BE2C (cell line): ENCODE measurements at regions not wholly inside any gene's neighbourhood (a gene's known extent, or its start where the extent isn't known, plus 50 kb on each side); places are given as distances from the start of the nearest gene placed in this dataset.

Source experiments
- DNase-seq: peaks from one replicate; pipeline ENCODE4 v3.0.0-alpha.2; 2020
- H3K27me3 ChIP-seq: fragments of 250-450 bp; sonication (Bioruptor Pico); 2 replicates; pipeline ENCODE4 v1.5.1; 2020; ENCODE audit warnings: mild to moderate bottlenecking
- H3K36me3 ChIP-seq: fragments of 250-450 bp; sonication (Bioruptor Pico); 2 replicates; pipeline ENCODE4 v1.5.1; 2020; ENCODE audit warnings: mild to moderate bottlenecking
- H3K4me1 ChIP-seq: fragments of 250-450 bp; sonication (Bioruptor Pico); 2 replicates; pipeline ENCODE4 v1.5.1; 2020
- H3K4me3 ChIP-seq: 2 replicates; pipeline ENCODE4 v1.5.1; 2011; ENCODE audit warnings: low read depth, low read length
- H3K9me3 ChIP-seq: fragments of 250-450 bp; sonication (Bioruptor Pico); 2 replicates; pipeline ENCODE4 v1.5.1; 2020
- CTCF ChIP-seq: IDR thresholded peaks from 2 replicates; pipeline ENCODE4 v1.5.1; 2012; ENCODE audit warnings: mild to moderate bottlenecking, low read depth, low read length

GRCh38 chr16:59154295-59154694 lies 420.2 kb upstream of the GOT2 start:
- Histone ChIP-seq H3K27me3 (no peaks in the 10 kb centered on the region), H3K4me3 (no peak overlapping the region), H3K4me1 (no peaks in the 10 kb centered on the region), H3K9me3 (no peaks in the 10 kb centered on the region), H3K36me3 (no peaks in the 10 kb centered on the region)
- TF ChIP-seq CTCF = no peak
- DNase-seq = no peak

GRCh38 chr16:59148769-59149155 lies 414.6 kb upstream of the GOT2 start:
- no peak for TF ChIP-seq CTCF
- Histone ChIP-seq H3K27me3 (no peaks in the 10 kb centered on the region), H3K36me3 (no peaks in the 10 kb centered on the region), H3K4me1 (no peaks in the 10 kb centered on the region), H3K9me3 (no peaks in the 10 kb centered on the region), H3K4me3 (no peak overlapping the region)
- no peak for DNase-seq

- Histone ChIP-seq H3K9me3 (no peaks in the 10 kb centered on the region), H3K4me1 (no peaks in the 10 kb centered on the region), H3K36me3 (no peaks in the 10 kb centered on the region), H3K27me3 (no peaks in the 10 kb centered on the region), H3K4me3 (no peak overlapping the region)
- DNase-seq = no peak
- no peak for TF ChIP-seq CTCF
Observed at GRCh38 chr16:59148056-59148768, 414.1 kb upstream of the GOT2 start.

- DNase-seq = no peak
- Histone ChIP-seq H3K9me3 (no peaks in the 10 kb centered on the region), H3K36me3 (no peaks in the 10 kb centered on the region), H3K4me1 (no peaks in the 10 kb centered on the region), H3K4me3 (no peak overlapping the region), H3K27me3 (no peaks in the 10 kb centered on the region)
- no peak for TF ChIP-seq CTCF
Observed at GRCh38 chr16:59146140-59146539, 412.0 kb upstream of the GOT2 start.

GRCh38 chr16:59144841-59145240 lies 410.7 kb upstream of the GOT2 start:
- no peak for TF ChIP-seq CTCF
- DNase-seq = no peak
- Histone ChIP-seq H3K27me3 (no peaks in the 10 kb centered on the region), H3K4me3 (no peak overlapping the region), H3K9me3 (no peaks in the 10 kb centered on the region), H3K4me1 (no peaks in the 10 kb centered on the region), H3K36me3 (no peaks in the 10 kb centered on the region)

- Histone ChIP-seq H3K36me3 (no peaks in the 10 kb centered on the region), H3K4me1 (no peaks in the 10 kb centered on the region), H3K9me3 (no peaks in the 10 kb centered on the region), H3K4me3 (no peak overlapping the region), H3K27me3 (no peaks in the 10 kb centered on the region)
- TF ChIP-seq CTCF = no peak
- DNase-seq = no peak
Observed at GRCh38 chr16:59144326-59144725, 410.2 kb upstream of the GOT2 start.
